ENCODE measurements at regions not wholly inside any gene's neighbourhood (a gene's known extent, or its start where the extent isn't known, plus 50 kb on each side); places are given as distances from the start of the nearest gene placed in this dataset.

GRCh38 chr9:90948156-90948555, 146.5 kb downstream of the SYK start:
- H3K9me2 ChIP-seq (replicated peaks; ENCODE audit: control insufficient read depth, low read length): no peaks in the 10 kb centered on the region
- H3K4me3 ChIP-seq (ENCODE audit: low read length): no peak overlapping the region
- no peaks in the 10 kb centered on the region for H3K36me3 ChIP-seq (ENCODE audit: control insufficient read depth, low read length)
- peaks cover 3% of the 10 kb centered on the region for H3K27me3 ChIP-seq (ENCODE audit: control insufficient read depth, low read length)
- no peak for TF ChIP-seq CTCF (IDR thresholded peaks at IDR 0.05; ENCODE audit: low read depth, low read length, poor library complexity, severe bottlenecking)
- TF ChIP-seq EZH2phosphoT487 (IDR thresholded peaks at IDR 0.05; ENCODE audit: borderline replicate concordance, low read length): no peak
- H3K79me2 ChIP-seq (ENCODE audit: control insufficient read depth, low read length): no peaks in the 10 kb centered on the region
- no peak overlapping the region for H3K4me2 ChIP-seq (ENCODE audit: low read length)
- no peaks in the 10 kb centered on the region for H3F3A ChIP-seq (ENCODE audit: control insufficient read depth, insufficient read depth)
- no peak overlapping the region for H3K27ac ChIP-seq (ENCODE audit: low read depth, low read length)
- H4K20me1 ChIP-seq (ENCODE audit: control insufficient read depth, insufficient read depth, low read depth, low read length): no peaks in the 10 kb centered on the region
- H3K4me1 ChIP-seq (ENCODE audit: control insufficient read depth, low read length): no peaks in the 10 kb centered on the region
- H3K9me3 ChIP-seq (ENCODE audit: control insufficient read depth, insufficient read depth, low read length): no peaks in the 10 kb centered on the region

GRCh38 chr9:90950600-90950999, 149.0 kb downstream of the SYK start:
- Histone ChIP-seq H4K20me1 (ENCODE audit: control insufficient read depth, insufficient read depth, low read depth, low read length) (no peaks in the 10 kb centered on the region), H3K9me2 (replicated peaks; ENCODE audit: control insufficient read depth, low read length) (no peaks in the 10 kb centered on the region), H3K36me3 (ENCODE audit: control insufficient read depth, low read length) (no peaks in the 10 kb centered on the region), H3K9me3 (ENCODE audit: control insufficient read depth, insufficient read depth, low read length) (no peaks in the 10 kb centered on the region), H3K79me2 (ENCODE audit: control insufficient read depth, low read length) (no peaks in the 10 kb centered on the region), H3K27me3 (ENCODE audit: control insufficient read depth, low read length) (no peaks in the 10 kb centered on the region; the same call in 1 of the 2 replicates), H3K4me1 (ENCODE audit: control insufficient read depth, low read length) (no peaks in the 10 kb centered on the region), H3K4me2 (ENCODE audit: low read length) (no peak overlapping the region), H3K27ac (ENCODE audit: low read depth, low read length) (no peak overlapping the region), H3K4me3 (ENCODE audit: low read length) (no peak overlapping the region), H3F3A (ENCODE audit: control insufficient read depth, insufficient read depth) (no peaks in the 10 kb centered on the region)
- TF ChIP-seq EZH2phosphoT487 (IDR thresholded peaks at IDR 0.05; ENCODE audit: borderline replicate concordance, low read length): no peak
- TF ChIP-seq CTCF (IDR thresholded peaks at IDR 0.05; ENCODE audit: low read depth, low read length, poor library complexity, severe bottlenecking): no peak

GRCh38 chr9:90953200-90953599, 151.6 kb downstream of the SYK start:
- H3K79me2 ChIP-seq (ENCODE audit: control insufficient read depth, low read length): no peaks in the 10 kb centered on the region
- no peaks in the 10 kb centered on the region for H3K27me3 ChIP-seq (ENCODE audit: control insufficient read depth, low read length)
- H3K27ac ChIP-seq (ENCODE audit: low read depth, low read length): no peak overlapping the region
- no peaks in the 10 kb centered on the region for H3K9me3 ChIP-seq (ENCODE audit: control insufficient read depth, insufficient read depth, low read length)
- H3K4me3 ChIP-seq (ENCODE audit: low read length): no peak overlapping the region
- no peaks in the 10 kb centered on the region for H3K4me1 ChIP-seq (ENCODE audit: control insufficient read depth, low read length)
- TF ChIP-seq CTCF (IDR thresholded peaks at IDR 0.05; ENCODE audit: low read depth, low read length, poor library complexity, severe bottlenecking) (no peak), EZH2phosphoT487 (IDR thresholded peaks at IDR 0.05; ENCODE audit: borderline replicate concordance, low read length) (no peak)
- H3K4me2 ChIP-seq (ENCODE audit: low read length): no peak overlapping the region
- H3K9me2 ChIP-seq (replicated peaks; ENCODE audit: control insufficient read depth, low read length): no peaks in the 10 kb centered on the region
- H3F3A ChIP-seq (ENCODE audit: control insufficient read depth, insufficient read depth): no peaks in the 10 kb centered on the region
- no peaks in the 10 kb centered on the region for H4K20me1 ChIP-seq (ENCODE audit: control insufficient read depth, insufficient read depth, low read depth, low read length)
- no peaks in the 10 kb centered on the region for H3K36me3 ChIP-seq (ENCODE audit: control insufficient read depth, low read length)

- Histone ChIP-seq H3K9me3 (ENCODE audit: control insufficient read depth, insufficient read depth, low read length) (no peaks in the 10 kb centered on the region), H3K4me1 (ENCODE audit: control insufficient read depth, low read length) (no peaks in the 10 kb centered on the region), H3K27me3 (ENCODE audit: control insufficient read depth, low read length) (no peaks in the 10 kb centered on the region), H3K9me2 (replicated peaks; ENCODE audit: control insufficient read depth, low read length) (no peaks in the 10 kb centered on the region), H4K20me1 (ENCODE audit: control insufficient read depth, insufficient read depth, low read depth, low read length) (no peaks in the 10 kb centered on the region), H3F3A (ENCODE audit: control insufficient read depth, insufficient read depth) (no peaks in the 10 kb centered on the region), H3K36me3 (ENCODE audit: control insufficient read depth, low read length) (no peaks in the 10 kb centered on the region), H3K4me2 (ENCODE audit: low read length) (no peak overlapping the region), H3K27ac (ENCODE audit: low read depth, low read length) (no peak overlapping the region), H3K79me2 (ENCODE audit: control insufficient read depth, low read length) (no peaks in the 10 kb centered on the region), H3K4me3 (ENCODE audit: low read length) (no peak overlapping the region)
- TF ChIP-seq CTCF (IDR thresholded peaks at IDR 0.05; ENCODE audit: low read depth, low read length, poor library complexity, severe bottlenecking): no peak
- no peak for TF ChIP-seq EZH2phosphoT487 (IDR thresholded peaks at IDR 0.05; ENCODE audit: borderline replicate concordance, low read length)
Measured at GRCh38 chr9:90953805-90954204, 152.2 kb downstream of the SYK start.

Data from DOHH2 (cell line).